Smooth muscle cell (in vitro differentiated cells): ENCODE measurements at regions not wholly inside any gene's neighbourhood (a gene's known extent, or its start where the extent isn't known, plus 50 kb on each side); places are given as distances from the start of the nearest gene placed in this dataset.

Experiments used
- DNase-seq: peaks from one replicate; lab custom pipeline; 2025; ENCODE audit not compliant: unreplicated experiment; lab: John Stamatoyannopoulos, UW
- H2AFZ ChIP-seq: fragments of 200-600 bp; sonication (generic); 2 replicates; pipeline ENCODE4 v1.6.0; 2016; ENCODE audit warnings: antibody characterized with exemption, low read depth, mild to moderate bottlenecking
- H3F3A ChIP-seq: fragments of 200-600 bp; sonication (generic); 2 replicates; pipeline ENCODE4 v1.6.0; 2017; ENCODE audit warnings: antibody characterized with exemption, low read depth
- H3K27ac ChIP-seq: fragments of 200-600 bp; sonication (generic); 2 replicates; pipeline ENCODE4 v1.5.1; 2016; ENCODE audit warnings: low read depth, mild to moderate bottlenecking
- H3K27me3 ChIP-seq: fragments of 200-600 bp; sonication (generic); 2 replicates; pipeline ENCODE4 v1.6.1; 2016; ENCODE audit warnings: low read depth, mild to moderate bottlenecking
- H3K36me3 ChIP-seq: fragments of 200-600 bp; sonication (generic); 2 replicates; pipeline ENCODE4 v1.5.1; 2016; ENCODE audit warnings: low read depth
- H3K4me1 ChIP-seq: fragments of 200-600 bp; sonication (generic); 2 replicates; pipeline ENCODE4 v1.5.1; 2016; ENCODE audit warnings: low read depth
- H3K4me2 ChIP-seq: fragments of 200-600 bp; sonication (generic); 2 replicates; pipeline ENCODE4 v1.6.0; 2016; ENCODE audit warnings: mild to moderate bottlenecking
- H3K4me3 ChIP-seq: fragments of 200-600 bp; sonication (generic); 2 replicates; pipeline ENCODE4 v1.5.1; 2016; ENCODE audit warnings: mild to moderate bottlenecking
- H3K79me2 ChIP-seq: fragments of 200-600 bp; sonication (generic); 2 replicates; pipeline ENCODE4 v1.6.0; 2016; ENCODE audit warnings: low read depth, mild to moderate bottlenecking
- H3K9ac ChIP-seq: fragments of 200-600 bp; sonication (generic); 2 replicates; pipeline ENCODE4 v1.6.0; 2016; ENCODE audit warnings: low read depth
- H3K9me3 ChIP-seq: fragments of 200-600 bp; sonication (generic); replicated peaks from 2 replicates; pipeline ENCODE4 v1.5.1; 2016; ENCODE audit warnings: low read depth
- H4K20me1 ChIP-seq: fragments of 200-600 bp; sonication (generic); 2 replicates; pipeline ENCODE4 v1.6.0; 2016; ENCODE audit warnings: low read depth
- CTCF ChIP-seq: fragments of 200-600 bp; sonication (generic); IDR thresholded peaks from 2 replicates; pipeline ENCODE4 v1.5.1; 2017; ENCODE audit warnings: borderline replicate concordance, mild to moderate bottlenecking, antibody characterized with exemption; ENCODE audit not compliant: insufficient read depth, poor library complexity, severe bottlenecking
- WGBS: methylation state at CpG from one replicate; pipeline ENCODE4 v1.1.7; 2016; ENCODE audit warnings: low lambda C conversion rate; 5-methylcytosine and 5-hydroxymethylcytosine counted together

GRCh38 chr4:142975618-142976017, 129.5 kb upstream of the INPP4B start:
- DNase-seq: no peak
- Histone ChIP-seq H3K9me3 (no peaks in the 10 kb centered on the region), H3K4me2 (no peak overlapping the region), H2AFZ (no peak overlapping the region), H3K4me1 (no peaks in the 10 kb centered on the region), H4K20me1 (no peaks in the 10 kb centered on the region), H3K27me3 (no peaks in the 10 kb centered on the region), H3K4me3 (no peak overlapping the region), H3K27ac (no peak overlapping the region), H3K36me3 (no peaks in the 10 kb centered on the region), H3F3A (no peaks in the 10 kb centered on the region), H3K9ac (no peak overlapping the region), H3K79me2 (no peaks in the 10 kb centered on the region)
- WGBS: 45% methylated on average over 1 of the region's 1 CpG
- no peak for TF ChIP-seq CTCF

GRCh38 chr4:142976482-142976881, 130.4 kb upstream of the INPP4B start:
- no peaks in the 10 kb centered on the region for H3K9me3 ChIP-seq
- 75% methylated on average over 3 of the region's 3 CpGs for WGBS
- no peaks in the 10 kb centered on the region for H3K36me3 ChIP-seq
- no peaks in the 10 kb centered on the region for H4K20me1 ChIP-seq
- TF ChIP-seq CTCF: no peak
- no peaks in the 10 kb centered on the region for H3F3A ChIP-seq
- no peaks in the 10 kb centered on the region for H3K79me2 ChIP-seq
- no peaks in the 10 kb centered on the region for H3K4me1 ChIP-seq
- no peak overlapping the region for H3K4me3 ChIP-seq
- no peak overlapping the region for H3K9ac ChIP-seq
- no peak overlapping the region for H3K4me2 ChIP-seq
- no peak overlapping the region for H2AFZ ChIP-seq
- H3K27me3 ChIP-seq: no peaks in the 10 kb centered on the region
- no peak for DNase-seq
- no peak overlapping the region for H3K27ac ChIP-seq

GRCh38 chr4:142977182-142977581, 131.1 kb upstream of the INPP4B start:
- H3K27ac ChIP-seq: no peak overlapping the region
- no peaks in the 10 kb centered on the region for H3K27me3 ChIP-seq
- TF ChIP-seq CTCF: no peak
- 90% methylated on average over 1 of the region's 1 CpG for WGBS
- H3K79me2 ChIP-seq: no peaks in the 10 kb centered on the region
- no peaks in the 10 kb centered on the region for H3K9me3 ChIP-seq
- no peak overlapping the region for H3K4me3 ChIP-seq
- H3K36me3 ChIP-seq: no peaks in the 10 kb centered on the region
- no peak overlapping the region for H2AFZ ChIP-seq
- no peaks in the 10 kb centered on the region for H3F3A ChIP-seq
- H4K20me1 ChIP-seq: no peaks in the 10 kb centered on the region
- no peak for DNase-seq
- no peaks in the 10 kb centered on the region for H3K4me1 ChIP-seq
- H3K9ac ChIP-seq: no peak overlapping the region
- H3K4me2 ChIP-seq: no peak overlapping the region

- Histone ChIP-seq H3K27ac (no peak overlapping the region), H3K4me3 (no peak overlapping the region), H4K20me1 (no peaks in the 10 kb centered on the region), H3K4me1 (no peaks in the 10 kb centered on the region), H3K79me2 (no peaks in the 10 kb centered on the region), H3K9ac (no peak overlapping the region), H3F3A (no peaks in the 10 kb centered on the region), H3K9me3 (no peaks in the 10 kb centered on the region), H2AFZ (no peak overlapping the region), H3K36me3 (no peaks in the 10 kb centered on the region), H3K27me3 (no peaks in the 10 kb centered on the region), H3K4me2 (no peak overlapping the region)
- DNase-seq: no peak
- TF ChIP-seq CTCF: no peak
- 65% methylated on average over 3 of the region's 3 CpGs for WGBS
Measured at GRCh38 chr4:142983065-142983464, 137.0 kb upstream of the INPP4B start.
